Endodermal cell (in vitro differentiated cells): ENCODE measurements at regions not wholly inside any gene's neighbourhood (a gene's known extent, or its start where the extent isn't known, plus 50 kb on each side); places are given as distances from the start of the nearest gene placed in this dataset.

Experiments
- DNase-seq: peaks from one replicate; pipeline ENCODE4 v3.0.0-alpha.2; 2017
- H3K27ac ChIP-seq: 2 replicates; pipeline ENCODE4 v1.5.1; 2013; ENCODE audit warnings: mild to moderate bottlenecking, low read depth, low read length, moderate library complexity
- H3K27me3 ChIP-seq: 2 replicates; pipeline ENCODE4 v1.6.1; 2013; ENCODE audit warnings: mild to moderate bottlenecking, low read length, moderate library complexity; ENCODE audit not compliant: insufficient read depth, control insufficient read depth, poor library complexity, severe bottlenecking
- H3K36me3 ChIP-seq: 2 replicates; pipeline ENCODE4 v1.7.0; 2013; ENCODE audit warnings: mild to moderate bottlenecking, low read length, moderate library complexity; ENCODE audit not compliant: control insufficient read depth, insufficient read depth
- H3K4me1 ChIP-seq: one replicate; pipeline ENCODE4 v1.7.0; 2013; ENCODE audit warnings: low read length; ENCODE audit not compliant: control insufficient read depth, insufficient read depth
- H3K4me3 ChIP-seq: 2 replicates; pipeline ENCODE4 v1.5.1; 2013; ENCODE audit warnings: mild to moderate bottlenecking, low read length, moderate library complexity
- H3K9ac ChIP-seq: 2 replicates; pipeline ENCODE4 v1.6.1; 2013; ENCODE audit warnings: mild to moderate bottlenecking, low read length, moderate library complexity; ENCODE audit not compliant: poor library complexity, severe bottlenecking; ENCODE audit errors: extremely low read depth
- H3K9me3 ChIP-seq: 2 replicates; pipeline ENCODE4 v1.6.1; 2013; ENCODE audit warnings: mild to moderate bottlenecking, low read length, moderate library complexity; ENCODE audit not compliant: control insufficient read depth
- H3K27ac Mint-ChIP-seq: 2 replicates; pipeline ENCODE4 v1.8.0; 2020; ENCODE audit warnings: mixed read lengths
- H3K27me3 Mint-ChIP-seq: 2 replicates; pipeline ENCODE4 v1.8.0; 2021; ENCODE audit warnings: mild to moderate bottlenecking, mixed read lengths; ENCODE audit not compliant: insufficient read depth
- H3K36me3 Mint-ChIP-seq: 2 replicates; pipeline ENCODE4 v1.8.0; 2020; ENCODE audit warnings: low read depth, mixed read lengths
- H3K4me1 Mint-ChIP-seq: 2 replicates; pipeline ENCODE4 v1.8.0; 2020; ENCODE audit warnings: mixed read lengths
- H3K4me3 Mint-ChIP-seq: 2 replicates; pipeline ENCODE4 v1.8.0; 2020; ENCODE audit warnings: mild to moderate bottlenecking, moderate library complexity, mixed read lengths
- H3K9me3 Mint-ChIP-seq: 2 replicates; pipeline ENCODE4 v1.8.0; 2020; ENCODE audit warnings: mild to moderate bottlenecking, mixed read lengths
- WGBS, 2 experiments: methylation state at CpG; one replicate each; pipeline versions ENCODE4 v1.1.5 to v1.1.7; 2013; ENCODE audit warnings: missing lambda C conversion rate in 2 of 2, mixed read lengths in 1 of 2; ENCODE audit not compliant: insufficient coverage in 1 of 2, insufficient read length in 1 of 2; 5-methylcytosine and 5-hydroxymethylcytosine counted together
- TF ChIP-seq, protein P1 (sequence below): fragments of 200-600 bp; sonication (generic); conservative IDR thresholded peaks from 2 replicates; pipeline ENCODE4 v1.5.0; 2021; ENCODE audit warnings: antibody characterized with exemption, mild to moderate bottlenecking

GRCh38 chr5:2270467-2270866 lies 387.7 kb upstream of the IRX4 start:
- H3K27me3 ChIP-seq, result no peaks in the 10 kb centered on the region
- H3K36me3 ChIP-seq, result no peaks in the 10 kb centered on the region
- no peak overlapping the region for H3K27ac Mint-ChIP-seq
- peaks cover 2% of the 10 kb centered on the region for H3K27me3 Mint-ChIP-seq
- H3K4me3 Mint-ChIP-seq, result no peak overlapping the region
- no peak overlapping the region for H3K9ac ChIP-seq
- peaks cover 5% of the 10 kb centered on the region for H3K4me1 Mint-ChIP-seq
- H3K27ac ChIP-seq, result no peak overlapping the region
- DNase-seq, result peak; percentile 53
- H3K36me3 Mint-ChIP-seq, result no peaks in the 10 kb centered on the region
- H3K4me3 ChIP-seq, result no peak overlapping the region
- H3K9me3 ChIP-seq, result no peaks in the 10 kb centered on the region
- TF ChIP-seq, protein P1, sequence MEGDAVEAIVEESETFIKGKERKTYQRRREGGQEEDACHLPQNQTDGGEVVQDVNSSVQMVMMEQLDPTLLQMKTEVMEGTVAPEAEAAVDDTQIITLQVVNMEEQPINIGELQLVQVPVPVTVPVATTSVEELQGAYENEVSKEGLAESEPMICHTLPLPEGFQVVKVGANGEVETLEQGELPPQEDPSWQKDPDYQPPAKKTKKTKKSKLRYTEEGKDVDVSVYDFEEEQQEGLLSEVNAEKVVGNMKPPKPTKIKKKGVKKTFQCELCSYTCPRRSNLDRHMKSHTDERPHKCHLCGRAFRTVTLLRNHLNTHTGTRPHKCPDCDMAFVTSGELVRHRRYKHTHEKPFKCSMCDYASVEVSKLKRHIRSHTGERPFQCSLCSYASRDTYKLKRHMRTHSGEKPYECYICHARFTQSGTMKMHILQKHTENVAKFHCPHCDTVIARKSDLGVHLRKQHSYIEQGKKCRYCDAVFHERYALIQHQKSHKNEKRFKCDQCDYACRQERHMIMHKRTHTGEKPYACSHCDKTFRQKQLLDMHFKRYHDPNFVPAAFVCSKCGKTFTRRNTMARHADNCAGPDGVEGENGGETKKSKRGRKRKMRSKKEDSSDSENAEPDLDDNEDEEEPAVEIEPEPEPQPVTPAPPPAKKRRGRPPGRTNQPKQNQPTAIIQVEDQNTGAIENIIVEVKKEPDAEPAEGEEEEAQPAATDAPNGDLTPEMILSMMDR, result no peak
- peaks cover 2% of the 10 kb centered on the region for H3K9me3 Mint-ChIP-seq
- H3K4me1 ChIP-seq, result no peaks in the 10 kb centered on the region
- 80 to 87% methylated on average over 3 to 11 of the region's 11 CpGs for WGBS, 2 experiments

DNA sequence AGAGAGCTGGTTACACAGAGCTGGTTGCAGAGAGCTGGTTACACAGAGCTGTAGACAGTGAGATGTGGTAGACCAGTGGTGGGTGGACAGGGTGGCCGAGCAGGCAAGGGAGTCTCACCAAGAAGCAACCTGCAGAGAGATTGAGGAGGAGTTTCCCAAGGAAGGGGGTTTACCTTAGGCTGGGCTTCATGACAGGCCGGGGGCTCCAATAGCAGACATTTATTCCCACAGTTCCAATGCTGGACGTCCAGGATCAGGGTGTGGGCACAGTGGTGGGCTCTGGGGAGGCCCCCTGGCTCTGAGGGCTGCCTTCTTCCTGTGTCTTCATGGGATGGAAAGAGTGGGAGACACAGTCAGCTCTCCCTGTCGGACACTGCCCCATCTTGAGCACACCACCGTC lies 386.9 kb upstream of the IRX4 start:
- 90 to 100% methylated on average over 2 to 5 of the region's 5 CpGs for WGBS, 2 experiments
- Histone ChIP-seq H3K27me3 (no peaks in the 10 kb centered on the region), H3K4me1 (no peaks in the 10 kb centered on the region), H3K27ac (no peak overlapping the region), H3K4me3 (no peak overlapping the region), H3K36me3 (no peaks in the 10 kb centered on the region), H3K9me3 (no peaks in the 10 kb centered on the region), H3K9ac (no peak overlapping the region)
- Mint-ChIP-seq H3K4me1 (peaks cover 5% of the 10 kb centered on the region), H3K36me3 (no peaks in the 10 kb centered on the region), H3K27ac (no peak overlapping the region), H3K4me3 (no peak overlapping the region), H3K27me3 (peaks cover 2% of the 10 kb centered on the region), H3K9me3 (peaks cover 2% of the 10 kb centered on the region)
- DNase-seq, result no peak
- TF ChIP-seq, protein P1, result no peak

DNA sequence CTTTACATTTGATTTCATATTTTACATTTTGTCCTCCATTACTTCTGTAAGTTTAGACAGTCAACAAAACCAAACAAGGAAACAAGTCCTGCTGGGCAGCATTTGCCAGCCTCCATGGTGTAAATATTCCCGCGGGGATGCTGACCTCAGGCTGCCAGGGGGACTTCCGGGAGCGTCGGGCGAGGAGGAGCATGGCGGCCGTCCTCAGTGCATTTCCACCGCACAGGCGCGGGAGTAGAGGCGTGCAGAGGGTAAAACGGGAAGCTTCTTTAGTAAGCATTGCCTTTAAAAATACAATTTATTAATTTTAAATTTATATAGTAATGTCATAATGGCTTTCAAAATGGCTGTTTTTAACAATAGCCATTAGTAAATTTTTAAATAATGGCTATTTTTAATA lies 385.3 kb upstream of the IRX4 start:
- H3K9me3 ChIP-seq, result no peaks in the 10 kb centered on the region
- TF ChIP-seq, protein P1, result no peak
- 91 to 93% methylated on average over 2 to 12 of the region's 13 CpGs for WGBS, 2 experiments
- H3K9ac ChIP-seq, result no peak overlapping the region
- H3K4me3 ChIP-seq, result no peak overlapping the region
- H3K27ac Mint-ChIP-seq, result no peak overlapping the region
- no peaks in the 10 kb centered on the region for H3K27me3 ChIP-seq
- H3K36me3 Mint-ChIP-seq, result no peaks in the 10 kb centered on the region
- no peaks in the 10 kb centered on the region for H3K36me3 ChIP-seq
- H3K27ac ChIP-seq, result no peak overlapping the region
- H3K9me3 Mint-ChIP-seq, result peaks cover 2% of the 10 kb centered on the region
- no peak overlapping the region for H3K4me3 Mint-ChIP-seq
- no peaks in the 10 kb centered on the region for H3K27me3 Mint-ChIP-seq
- H3K4me1 ChIP-seq, result no peaks in the 10 kb centered on the region
- H3K4me1 Mint-ChIP-seq, result peaks cover 4% of the 10 kb centered on the region
- DNase-seq, result no peak
